GM12878 (cell line): ENCODE measurements at regions not wholly inside any gene's neighbourhood (a gene's known extent, or its start where the extent isn't known, plus 50 kb on each side); places are given as distances from the start of the nearest gene placed in this dataset.
A peak's percentile ranks its signal among the peaks of the same experiment; 100 is the strongest.

Experiments
- ATF3 ChIP-seq: IDR thresholded peaks from 2 replicates; pipeline ENCODE4 v1.6.1; 2011; ENCODE audit warnings: low read depth, mild to moderate bottlenecking, low read length, moderate library complexity, borderline replicate concordance; ENCODE audit errors: extremely low read depth
- BCL3 ChIP-seq: IDR thresholded peaks from 2 replicates; pipeline ENCODE4 v1.6.1; 2011; ENCODE audit warnings: borderline replicate concordance, low read depth, mild to moderate bottlenecking, moderate library complexity, low read length; ENCODE audit not compliant: insufficient read depth, poor library complexity, severe bottlenecking
- BMI1 ChIP-seq: fragments of 450-650 bp; IDR thresholded peaks from 2 replicates; pipeline ENCODE4 v1.6.1; 2016; ENCODE audit warnings: mild to moderate bottlenecking, moderate library complexity, borderline replicate concordance
- CBX3 ChIP-seq: fragments of 200-600 bp; sonication (generic); IDR thresholded peaks from 2 replicates; pipeline ENCODE4 v1.6.1; 2016; ENCODE audit warnings: low read depth, borderline replicate concordance
- CEBPB ChIP-seq, 2 experiments: fragments of 150-350 bp in 1 of 2; IDR thresholded peaks; 2 replicates each; pipeline ENCODE4 v1.6.1; 2012 to 2014; ENCODE audit warnings: low read depth in 2 of 2, low read length in 2 of 2, borderline replicate concordance in 1 of 2, inconsistent platforms in 1 of 2
- HDAC6 ChIP-seq: fragments of 200-600 bp; sonication (generic); IDR thresholded peaks from one replicate; pipeline ENCODE4 v1.8.0; 2017; ENCODE audit warnings: antibody characterized with exemption; ENCODE audit not compliant: unreplicated experiment
- HSF1 ChIP-seq: fragments of 150-350 bp; IDR thresholded peaks from 2 replicates; pipeline ENCODE4 v1.6.1; 2014; ENCODE audit warnings: mild to moderate bottlenecking, low read depth, low read length
- MTA3 ChIP-seq: IDR thresholded peaks from 2 replicates; pipeline ENCODE4 v1.6.1; 2012; ENCODE audit warnings: low read length, inconsistent platforms, borderline replicate concordance
- NBN ChIP-seq: fragments of 450-650 bp; IDR thresholded peaks from 2 replicates; pipeline ENCODE4 v1.6.1; 2016
- NRF1 ChIP-seq: conservative IDR thresholded peaks from 2 replicates; pipeline ENCODE4 v1.6.1; 2011; ENCODE audit warnings: mild to moderate bottlenecking, low read depth, low read length, improper control_type of control experiment
- PRDM15 ChIP-seq: fragments of 450-650 bp; formaldehyde crosslinking; IDR thresholded peaks from 2 replicates; pipeline ENCODE4 v1.4.0; 2020; ENCODE audit warnings: mild to moderate bottlenecking, moderate library complexity
- RAD51 ChIP-seq: fragments of 450-650 bp; IDR thresholded peaks from 2 replicates; pipeline ENCODE4 v1.6.1; 2016; ENCODE audit warnings: moderate library complexity, mild to moderate bottlenecking, inconsistent platforms
- RELB ChIP-seq: fragments of 450-650 bp; IDR thresholded peaks from 2 replicates; pipeline ENCODE4 v1.6.1; 2017; ENCODE audit warnings: low read depth, mild to moderate bottlenecking, moderate library complexity
- RUNX3 ChIP-seq: IDR thresholded peaks from 2 replicates; pipeline ENCODE4 v1.6.1; 2012; ENCODE audit warnings: low read length, inconsistent platforms
- SMAD1 ChIP-seq: fragments of 450-650 bp; IDR thresholded peaks from 2 replicates; pipeline ENCODE4 v1.6.1; 2018; ENCODE audit warnings: mild to moderate bottlenecking, low read depth; ENCODE audit not compliant: partially characterized antibody
- TARDBP ChIP-seq: IDR thresholded peaks from 2 replicates; pipeline ENCODE4 v1.6.1; 2016; ENCODE audit warnings: borderline replicate concordance
- ZNF687 ChIP-seq: fragments of 450-650 bp; IDR thresholded peaks from 2 replicates; pipeline ENCODE4 v1.6.1; 2017; ENCODE audit warnings: mild to moderate bottlenecking, moderate library complexity

- TF ChIP-seq RAD51 (no peak), CEBPB (IDR thresholded peaks at IDR 0.05; ENCODE audit: borderline replicate concordance in 1 of 2, low read depth in 2 of 2, low read length in 2 of 2) (0 out of 4 replicates have a peak, but pooled peaks of 1 of the 2 experiments have one; percentile 65), ATF3 (no peak), NBN (peak; percentile 56; the same call in 1 of the 2 replicates), PRDM15 (no peak), CBX3 (no peak), HDAC6 (no peak), RUNX3 (peak; percentile 100), HSF1 (no peak), BMI1 (peak; percentile 34; the same call in 1 of the 2 replicates), ZNF687 (no peak), MTA3 (peak; percentile 87; the same call in 1 of the 2 replicates), TARDBP (no peak), NRF1 (no peak), BCL3 (peak; percentile 87), SMAD1 (no peak), RELB (peak; percentile 47; the same call in 1 of the 2 replicates)
These were observed 97.3 kb upstream of the HMCN1 start (continued) for GRCh38 chr1:185636848-185637247.
